ENCODE measurements at regions not wholly inside any gene's neighbourhood (a gene's known extent, or its start where the extent isn't known, plus 50 kb on each side); places are given as distances from the start of the nearest gene placed in this dataset.
"Not testable (repeated sequence)": the region's sequence is repeated elsewhere in the genome, so short reads cannot be mapped to it uniquely, and the experiment has no call there.

GRCh38 chr2:122251158-122251557 lies 495.7 kb downstream of the TSN start:
- intact Hi-C loops (cut with DNase I): no loop called here

GRCh38 chr2:122251566-122251965 lies 496.1 kb downstream of the TSN start:
- no peak for DNase-seq
- intact Hi-C loops (cut with DNase I): no loop called here

More at GRCh38 chr2:122251158-122251557, 495.7 kb downstream of the TSN start:
- DNase-seq: no peak

- no peak for DNase-seq
- intact Hi-C loops (cut with DNase I): no loop called here
Measured at GRCh38 chr2:122255924-122256323, 500.5 kb downstream of the TSN start.

- intact Hi-C loops (cut with DNase I): no loop called here
- no peak for DNase-seq
Measured at GRCh38 chr2:122261911-122262310, 506.5 kb downstream of the TSN start.

GRCh38 chr2:122263746-122264145 lies 508.3 kb downstream of the TSN start:
- intact Hi-C loops (cut with DNase I): no loop called here
- DNase-seq: no peak

- no peak for DNase-seq
- intact Hi-C loops (cut with DNase I): no loop called here
Measured at GRCh38 chr2:122266636-122267035, 511.2 kb downstream of the TSN start.

- no peak for DNase-seq
- intact Hi-C loops (cut with DNase I): no loop called here
Measured at GRCh38 chr2:122267947-122268346, 512.5 kb downstream of the TSN start.

- DNase-seq: no peak
- intact Hi-C loops (cut with DNase I): no loop called here
Measured at GRCh38 chr2:122273785-122274419, 518.5 kb downstream of the TSN start.

GRCh38 chr2:122277956-122278355 lies 522.5 kb downstream of the TSN start:
- DNase-seq: peak in 1 of 10 donors; percentile 37
- intact Hi-C loops (cut with DNase I): no loop called here

- intact Hi-C loops (cut with DNase I): no loop called here
- DNase-seq: no peak
Measured at GRCh38 chr2:122300758-122301157, 545.3 kb downstream of the TSN start.

GRCh38 chr2:122307763-122308162 lies 552.3 kb downstream of the TSN start:
- intact Hi-C loops (cut with DNase I): no loop called here
- no peak for DNase-seq

GRCh38 chr2:122315306-122315705 lies 559.9 kb downstream of the TSN start:
- intact Hi-C loops (cut with DNase I): no loop called here
- DNase-seq: no peak

- intact Hi-C loops (cut with DNase I): no loop called here
- no peak for DNase-seq
Measured at GRCh38 chr2:122319539-122320132, 564.2 kb downstream of the TSN start.

GRCh38 chr2:122322815-122323214 lies 567.4 kb downstream of the TSN start:
- intact Hi-C loops (cut with DNase I): no loop called here
- no peak for DNase-seq

GRCh38 chr2:122323927-122324326 lies 568.5 kb downstream of the TSN start:
- intact Hi-C loops (cut with DNase I): no loop called here
- DNase-seq: no peak

- no peak for DNase-seq
- intact Hi-C loops (cut with DNase I): no loop called here
Measured at GRCh38 chr2:122326471-122326870, 571.0 kb downstream of the TSN start.

GRCh38 chr2:122328816-122329215 lies 573.4 kb downstream of the TSN start:
- intact Hi-C loops (cut with DNase I): no loop called here
- no peak for DNase-seq

GRCh38 chr2:122329278-122329677 lies 573.8 kb downstream of the TSN start:
- intact Hi-C loops (cut with DNase I): no loop called here
- no peak for DNase-seq

GRCh38 chr2:122333932-122334331 lies 578.5 kb downstream of the TSN start:
- intact Hi-C loops (cut with DNase I): no loop called here
- DNase-seq: no peak

- intact Hi-C loops (cut with DNase I): no loop called here
- no peak for DNase-seq
Measured at GRCh38 chr2:122338000-122338399, 582.5 kb downstream of the TSN start.

- intact Hi-C loops (cut with DNase I): no loop called here
- DNase-seq: no peak
Measured at GRCh38 chr2:122340246-122340645, 584.8 kb downstream of the TSN start.

- DNase-seq: no peak
- intact Hi-C loops (cut with DNase I): no loop called here
Measured at GRCh38 chr2:122341007-122341406, 585.6 kb downstream of the TSN start.

- DNase-seq; intact Hi-C loops (cut with DNase I): not testable (repeated sequence)
Measured at GRCh38 chr2:122352151-122352550, 596.7 kb downstream of the TSN start.

Data from posterior cingulate gyrus (tissue), 11 donors.